ENCODE measurements at regions not wholly inside any gene's neighbourhood (a gene's known extent, or its start where the extent isn't known, plus 50 kb on each side); places are given as distances from the start of the nearest gene placed in this dataset.

GRCh38 chr9:75823151-75823550 is 67.3 kb upstream of the PCSK5 start:
- TF ChIP-seq EZH2 (IDR thresholded peaks at IDR 0.05) (no peak), POLR2AphosphoS5 (IDR thresholded peaks at IDR 0.05; ENCODE audit: borderline replicate concordance, low read depth, low read length) (no peak), FOXP2 (optimal IDR thresholded peaks at IDR 0.05; ENCODE audit: control extremely low read depth, extremely low read length, insufficient read depth) (no peak)
